ENCODE measurements at regions not wholly inside any gene's neighbourhood (a gene's known extent, or its start where the extent isn't known, plus 50 kb on each side); places are given as distances from the start of the nearest gene placed in this dataset.

GRCh38 chr11:70709596-70709995 lies 311.3 kb downstream of the CTTN start:
- Mint-ChIP-seq H3K36me3 (ENCODE audit: insufficient read depth in 1 of 3, low read depth in 3 of 3) (peaks cover 0 to 4% (median 0%) of the 10 kb centered on the region in 3 experiments; a peak in 4 of 7 replicates), H3K9me3 (0 out of 5 replicates have a peak, but pooled peaks cover 0 to under 1% of the 10 kb centered on the region in 2 experiments), H3K27me3 (ENCODE audit: low read depth) (peaks cover 5% of the 10 kb centered on the region), H3K4me3 (no peak overlapping the region), H3K27ac (no peak overlapping the region), H3K4me1 (peaks cover 19 to 32% of the 10 kb centered on the region in 2 experiments)
- Histone ChIP-seq H3K23ac (ENCODE audit: insufficient read length, low read depth, low read length) (no peak overlapping the region), H4K8ac (replicated peaks; ENCODE audit: insufficient read length, low read depth, low read length) (no peak overlapping the region), H3K23me2 (ENCODE audit: insufficient read length, low read depth, low read length, poor library complexity, severe bottlenecking) (no peaks in the 10 kb centered on the region), H3K14ac (ENCODE audit: insufficient read depth, low read length) (no peak overlapping the region), H3K9ac (ENCODE audit: extremely low read depth, insufficient read length, low read length) (no peak overlapping the region), H2BK12ac (ENCODE audit: insufficient read length, low read depth, low read length) (no peak overlapping the region), H3K56ac (ENCODE audit: insufficient read length, low read depth, low read length) (no peak overlapping the region), H2BK15ac (ENCODE audit: low read depth, low read length) (no peak overlapping the region), H2AFZ (ENCODE audit: low read length) (no peak overlapping the region), H4K5ac (ENCODE audit: insufficient read length, low read depth, low read length) (no peak overlapping the region), H4K91ac (ENCODE audit: insufficient read length, low read depth, low read length) (no peak overlapping the region), H3K79me2 (ENCODE audit: insufficient read depth, low read length) (no peaks in the 10 kb centered on the region; the same call in 1 of the 2 replicates), H2BK120ac (ENCODE audit: low read depth, low read length, poor library complexity, severe bottlenecking) (no peak overlapping the region), H3K27me3 (ENCODE audit: insufficient read depth, low read length) (no peaks in the 10 kb centered on the region), H4K20me1 (ENCODE audit: control insufficient read depth, insufficient read depth, insufficient read length) (no peaks in the 10 kb centered on the region), H3K27ac (ENCODE audit: insufficient read length, low read depth, low read length) (no peak overlapping the region), H2BK5ac (ENCODE audit: insufficient read length, low read length) (no peak overlapping the region), H2BK20ac (ENCODE audit: low read depth, low read length, poor library complexity, severe bottlenecking) (no peak overlapping the region), H3K79me1 (ENCODE audit: insufficient read depth, low read depth, low read length, poor library complexity, severe bottlenecking) (no peaks in the 10 kb centered on the region), H2AK5ac (ENCODE audit: insufficient read length, low read length) (no peak overlapping the region), H3K9me3 (ENCODE audit: control insufficient read depth, low read depth, low read length) (no peaks in the 10 kb centered on the region), H3K4me2 (ENCODE audit: insufficient read depth, insufficient read length, low read length) (no peak overlapping the region), H3K4ac (ENCODE audit: low read depth, low read length) (no peak overlapping the region), H3K18ac (ENCODE audit: insufficient read length, low read depth, low read length) (no peak overlapping the region), H3K4me1 (ENCODE audit: insufficient read depth, low read length) (peaks cover 2% of the 10 kb centered on the region; the same call in 1 of the 2 replicates), H3T11ph (ENCODE audit: low read length) (no peak overlapping the region)
- no peak for TF ChIP-seq CTCF (conservative IDR thresholded peaks at IDR 0.05)
- no CpG with 5 or more reads among the region's 16 CpGs for WGBS (ENCODE audit: extremely low coverage, insufficient read length, low lambda C conversion rate)
- no peak for DNase-seq
